HG03520 (cell line): ENCODE measurements at regions not wholly inside any gene's neighbourhood (a gene's known extent, or its start where the extent isn't known, plus 50 kb on each side); places are given as distances from the start of the nearest gene placed in this dataset.

Experiments used
- ATAC-seq: cut with Tn5 transposase; IDR thresholded peaks from one replicate; pipeline ENCODE4 v1.9.1; 2021; ENCODE audit warnings: mild to moderate bottlenecking, moderate library complexity; ENCODE audit not compliant: unreplicated experiment

DNA sequence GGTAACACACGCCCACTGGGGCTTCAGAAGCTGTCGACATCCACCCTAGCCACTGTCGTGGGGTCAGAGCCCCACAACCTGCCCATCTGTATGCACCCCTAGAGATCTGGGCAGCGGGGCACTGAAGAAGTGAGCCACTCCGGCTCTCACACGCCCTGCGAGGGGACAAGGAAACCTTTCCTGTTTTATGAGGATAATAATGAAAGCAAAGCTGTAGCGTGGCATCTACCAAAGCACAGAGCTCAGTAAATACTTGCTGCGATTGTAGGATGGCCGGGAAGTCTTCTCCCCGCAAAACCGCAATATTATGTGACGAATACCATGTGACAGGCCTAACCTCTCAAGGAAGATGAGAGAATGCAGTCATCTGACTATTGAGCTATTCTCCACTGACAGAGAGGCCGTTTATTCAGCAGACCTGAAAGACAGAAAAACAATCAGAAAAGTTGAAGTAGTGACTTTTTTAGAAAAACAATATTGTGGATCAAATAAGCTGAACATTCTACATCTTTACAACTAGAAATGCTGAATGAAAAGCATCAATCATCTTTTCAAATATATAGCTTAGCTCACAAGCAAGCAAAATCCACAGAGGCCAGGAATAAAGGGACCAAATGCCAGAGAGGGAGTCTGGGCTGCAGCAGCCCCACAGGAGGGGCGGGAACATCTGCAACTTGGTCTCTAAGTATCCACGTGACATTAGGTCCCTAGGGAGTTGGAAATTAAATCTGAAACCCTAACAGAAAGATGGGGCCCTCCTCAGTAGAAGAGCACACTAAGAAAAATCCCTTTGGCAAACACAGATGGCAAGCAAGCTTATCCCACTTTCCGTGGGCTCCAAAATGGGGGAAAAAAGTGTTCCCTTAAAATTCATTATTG is 207.8 kb downstream of the TTLL2 start:
- no peak for ATAC-seq

DNA sequence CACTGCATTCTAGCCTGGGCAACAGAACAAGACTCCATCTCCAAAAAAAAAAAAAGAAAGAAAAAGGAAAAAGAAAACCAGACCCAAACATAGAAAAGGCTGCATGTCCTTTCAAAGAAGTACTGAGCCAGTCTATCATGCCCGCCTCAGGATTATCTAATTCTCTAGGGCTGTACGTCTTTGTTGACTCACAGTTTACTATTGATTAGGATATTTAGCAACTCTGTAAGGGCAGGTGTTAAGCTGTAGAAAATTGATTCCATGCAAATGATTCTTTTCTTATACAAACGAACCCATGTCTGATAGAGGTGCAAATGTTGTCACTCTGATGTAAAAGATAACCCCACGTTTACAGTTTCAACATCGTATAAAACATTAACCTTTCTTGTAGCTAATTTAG is 209.0 kb downstream of the TTLL2 start:
- ATAC-seq = no peak

DNA sequence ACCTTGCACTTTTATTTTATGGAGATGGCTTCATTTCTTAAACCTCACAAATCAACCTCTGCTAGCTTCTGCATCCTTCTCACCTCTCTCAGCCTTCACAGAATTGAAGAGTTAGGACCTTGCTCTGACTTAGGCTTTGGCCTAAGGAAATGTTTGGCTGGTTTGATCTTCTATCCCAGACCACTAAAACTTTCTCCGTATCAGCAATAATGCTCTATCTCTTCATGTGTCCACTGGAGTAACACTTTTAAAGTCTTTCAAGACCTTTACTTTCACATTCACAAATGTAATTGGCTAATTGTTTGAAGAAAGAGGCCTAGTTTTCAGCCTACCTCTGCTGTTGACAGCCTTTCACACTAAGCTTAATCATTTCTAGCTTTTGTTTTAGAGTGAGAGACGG is 212.9 kb downstream of the TTLL2 start:
- ATAC-seq = no peak

DNA sequence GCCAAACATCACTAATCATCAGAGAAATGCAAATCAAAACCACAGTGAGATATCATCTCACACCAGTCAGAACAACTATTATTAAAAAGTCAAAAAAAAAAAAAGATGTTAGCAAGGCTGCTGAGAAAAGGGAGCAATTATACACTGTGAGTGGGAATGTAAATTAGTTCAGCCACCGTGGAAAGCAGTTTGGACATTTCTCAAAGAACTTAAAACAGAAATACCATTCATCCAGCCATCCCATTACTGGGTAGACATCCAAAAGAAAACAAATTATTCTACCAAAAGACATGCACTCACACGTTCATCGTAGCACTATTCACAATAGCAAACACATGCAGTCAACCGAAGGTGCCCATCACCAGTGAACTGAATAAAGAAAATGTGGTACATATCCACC is 213.9 kb downstream of the TTLL2 start:
- ATAC-seq = no peak

DNA sequence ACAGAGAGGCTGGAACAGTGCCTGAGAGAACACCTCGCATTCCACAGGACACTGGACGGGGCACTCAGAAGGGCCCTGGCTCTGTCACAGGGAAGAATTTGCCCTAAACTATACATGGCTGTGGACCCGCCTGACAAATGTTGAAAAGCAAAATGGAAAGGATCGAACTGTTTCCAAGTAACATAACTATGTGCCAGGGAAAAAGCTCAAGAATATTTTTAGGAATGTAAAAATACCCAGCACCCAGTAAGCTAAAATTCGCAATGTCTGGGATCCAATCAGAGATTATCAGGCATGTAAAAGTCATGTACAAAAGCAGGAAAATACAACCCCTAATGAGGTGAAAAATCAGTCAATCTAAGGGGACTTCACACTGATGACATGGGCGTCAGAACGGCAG is 215.9 kb downstream of the TTLL2 start:
- no peak for ATAC-seq

DNA sequence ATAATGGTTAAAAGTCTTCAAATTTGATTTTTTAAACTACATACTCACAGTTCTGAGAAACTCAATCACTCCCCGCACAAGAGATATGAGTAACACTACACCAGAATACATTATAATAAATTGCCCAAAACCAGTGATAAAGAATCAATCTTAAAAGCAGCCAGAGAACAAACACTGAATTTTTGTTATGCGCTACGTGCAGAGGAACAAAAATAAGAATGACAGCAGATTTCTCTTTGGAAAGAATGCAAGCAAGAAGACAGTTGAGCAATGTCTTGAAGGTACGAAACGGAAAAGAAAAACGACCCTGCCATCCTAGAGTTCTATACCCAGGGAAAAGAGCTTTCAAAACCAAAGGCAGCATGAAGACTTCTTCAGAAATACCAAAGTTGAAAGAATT is 216.7 kb downstream of the TTLL2 start:
- no peak for ATAC-seq

DNA sequence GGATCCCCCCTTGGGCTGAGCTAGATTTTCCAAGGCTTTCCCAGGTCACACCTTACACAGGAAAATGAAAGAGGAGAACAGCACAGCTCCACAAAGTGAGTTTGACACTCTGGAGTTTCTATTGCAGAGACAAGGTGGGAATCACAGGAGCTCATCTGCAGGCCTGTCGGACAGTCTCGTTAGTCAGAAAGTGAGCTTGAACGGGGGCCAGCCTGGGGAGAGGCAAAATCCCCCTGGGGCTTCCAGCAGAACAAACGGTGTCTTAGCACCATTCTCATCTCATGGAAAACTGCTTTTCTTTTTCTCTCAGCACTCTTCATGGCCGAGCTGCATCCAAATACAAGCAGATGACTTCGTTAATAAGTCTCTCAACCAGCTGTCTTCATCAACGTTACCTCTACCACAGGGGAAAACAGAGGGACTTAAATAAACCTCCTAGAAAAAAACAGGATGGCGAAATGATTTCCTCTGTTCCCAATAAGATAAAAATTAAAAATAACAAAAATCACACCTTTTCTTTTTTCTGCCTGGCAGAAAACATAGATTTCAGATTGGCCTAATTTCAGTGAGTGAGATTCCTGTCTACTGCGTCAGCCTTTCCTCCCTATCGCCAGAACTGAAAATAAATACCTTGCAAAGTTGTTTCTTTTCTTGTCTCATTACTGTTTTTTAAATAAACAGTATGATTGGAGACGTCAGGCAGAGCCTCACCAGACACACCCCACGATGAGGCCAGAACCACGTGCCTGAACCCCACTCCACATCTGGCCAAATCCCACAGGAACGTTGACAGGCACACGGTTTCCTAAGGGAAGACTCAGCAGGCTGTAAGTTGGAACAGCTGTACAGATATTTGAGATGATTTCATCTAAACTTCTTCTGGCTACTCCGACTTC is 219.0 kb downstream of the TTLL2 start:
- ATAC-seq = no peak

DNA sequence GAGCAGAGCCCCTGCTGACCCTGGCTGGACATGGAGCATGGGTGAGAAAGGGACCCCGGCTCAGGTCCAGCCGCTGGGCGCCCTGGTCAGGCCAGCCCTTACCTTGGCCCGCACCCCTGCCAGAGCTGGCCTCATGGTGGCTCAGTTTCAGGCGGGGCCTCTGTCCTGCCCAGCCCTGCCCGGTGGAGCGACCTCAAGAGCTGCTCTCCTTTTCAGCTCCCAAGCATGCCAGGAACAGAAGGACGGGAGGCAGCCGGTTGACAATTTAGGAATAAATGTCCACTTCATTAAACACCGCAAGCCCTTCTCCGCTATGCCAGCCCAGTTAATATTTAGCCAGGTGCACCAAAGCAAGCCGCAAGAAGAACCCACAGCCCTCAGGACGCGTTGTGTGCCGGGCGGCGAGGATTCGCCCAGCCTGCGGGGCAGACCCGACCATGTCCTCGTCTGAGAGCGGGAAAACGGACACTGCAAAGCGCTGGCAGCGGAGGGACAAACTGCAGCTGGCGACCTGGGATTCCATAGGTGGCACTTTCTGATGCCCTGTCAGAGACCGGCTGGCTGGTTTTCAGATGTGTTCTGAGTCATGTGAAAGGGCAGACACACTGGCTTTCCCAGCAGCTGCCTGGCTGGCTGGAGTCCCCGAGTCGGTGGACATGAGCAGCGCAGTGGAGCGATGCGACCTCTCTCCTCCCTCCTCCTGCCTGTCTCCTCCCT is 221.9 kb downstream of the TTLL2 start:
- no peak for ATAC-seq

DNA sequence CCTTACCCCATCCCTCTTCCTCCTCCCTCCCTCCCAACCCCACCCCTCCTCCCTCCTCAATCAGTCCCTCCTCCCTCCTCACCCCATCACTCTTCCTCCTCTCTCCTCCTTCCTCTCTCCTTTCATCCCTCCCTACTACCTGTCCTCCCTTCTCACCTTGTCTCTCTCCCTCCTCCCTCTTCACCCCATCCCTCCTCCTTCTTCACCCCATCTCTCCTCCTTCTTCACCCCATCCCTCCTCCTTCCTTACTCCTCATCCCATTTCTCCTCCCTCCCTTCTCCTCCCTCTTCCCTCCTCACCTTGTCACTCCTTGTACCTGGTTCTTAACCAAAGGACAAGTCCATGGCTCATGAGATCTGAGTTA is 222.4 kb downstream of the TTLL2 start:
- no peak for ATAC-seq

DNA sequence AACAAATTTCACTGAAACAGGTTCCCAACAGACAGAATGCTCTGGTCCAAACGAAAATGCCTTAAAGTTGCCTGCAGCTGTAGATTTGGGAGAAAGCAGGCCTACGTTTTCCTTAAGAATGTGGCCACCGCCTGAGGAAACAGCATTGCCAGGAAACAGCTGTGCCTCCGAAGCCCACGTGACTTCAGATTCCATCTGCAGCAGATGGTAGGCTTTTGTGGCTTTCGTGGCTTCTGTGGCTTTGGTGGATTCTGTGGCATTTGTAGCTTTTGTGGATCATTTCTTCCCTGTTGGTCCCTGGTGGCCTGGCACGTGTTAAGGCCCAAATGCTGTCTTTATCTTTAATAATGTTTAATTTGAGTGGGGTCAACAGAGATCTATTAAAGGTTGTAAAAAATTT is 222.9 kb downstream of the TTLL2 start:
- ATAC-seq = no peak

DNA sequence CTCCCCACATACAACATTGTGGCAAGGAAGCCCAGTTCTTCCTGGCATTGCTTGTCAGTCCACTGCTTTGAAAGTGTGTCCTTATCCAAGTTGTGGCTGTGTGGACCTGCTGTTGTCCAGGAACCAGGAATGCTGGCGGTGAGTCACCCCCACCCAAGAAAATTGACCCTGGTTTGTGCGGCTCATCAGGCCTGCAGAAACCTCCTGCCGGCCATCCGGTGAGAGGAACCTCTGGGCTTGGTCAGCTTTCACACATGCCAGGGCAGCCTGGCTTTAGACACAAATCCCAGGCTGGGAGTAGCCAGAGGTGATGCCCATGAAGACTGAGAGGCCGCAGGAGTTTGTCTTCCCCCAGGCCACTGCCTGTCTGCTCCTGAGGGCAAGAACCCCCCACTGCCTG is 223.6 kb downstream of the TTLL2 start:
- ATAC-seq = no peak

DNA sequence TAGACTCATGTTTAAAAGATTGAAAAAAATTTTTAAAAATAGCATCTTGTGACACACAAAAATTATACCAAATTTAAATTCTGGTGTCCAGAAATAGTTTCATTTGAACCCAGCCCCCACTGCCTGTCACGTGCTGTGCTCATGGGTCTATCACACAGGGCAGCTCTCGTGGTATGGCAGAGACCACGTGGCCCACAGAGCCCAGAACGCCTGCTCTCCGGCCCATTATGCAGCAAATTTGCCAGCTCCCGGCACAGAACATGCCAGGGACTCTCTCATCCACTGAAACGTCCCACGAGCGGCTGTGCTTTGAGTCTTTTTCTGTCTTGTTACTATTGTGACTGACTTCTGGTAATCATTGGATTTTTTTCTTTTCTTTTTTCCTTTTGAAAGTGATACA is 224.3 kb downstream of the TTLL2 start:
- no peak for ATAC-seq

DNA sequence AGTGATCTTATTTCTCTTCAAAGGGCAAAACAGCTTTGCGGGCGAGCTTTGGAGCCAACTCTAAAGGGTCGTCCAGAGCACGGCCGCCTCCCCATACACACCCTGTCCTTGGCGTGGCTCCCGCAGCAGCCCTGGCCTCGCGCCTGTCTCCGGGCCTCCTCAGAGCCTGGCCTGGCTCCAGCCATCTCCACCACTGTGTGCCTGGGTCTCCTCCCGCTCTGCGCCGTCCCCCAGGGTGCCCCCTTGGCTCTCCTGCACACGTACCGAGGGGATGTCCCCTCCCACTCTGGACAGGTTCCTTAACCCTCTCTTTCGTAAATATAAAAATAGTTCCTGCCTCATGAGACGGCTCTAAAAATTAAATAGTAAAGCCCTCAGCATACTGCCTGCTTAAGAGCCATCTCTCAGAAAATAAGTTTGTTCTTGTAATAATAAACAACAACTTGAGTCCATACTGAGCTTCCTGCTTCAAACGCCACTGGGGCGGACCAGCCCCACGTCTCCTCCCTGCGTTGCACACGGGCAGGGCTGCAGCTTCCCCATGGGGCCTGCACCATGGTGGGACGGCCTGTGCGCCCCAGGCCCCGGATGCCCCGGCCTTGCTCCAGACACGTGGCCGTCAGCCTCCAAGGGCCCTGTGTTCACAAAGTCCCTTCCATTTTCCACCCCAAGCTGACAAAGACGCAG is 226.2 kb downstream of the TTLL2 start:
- no peak for ATAC-seq

DNA sequence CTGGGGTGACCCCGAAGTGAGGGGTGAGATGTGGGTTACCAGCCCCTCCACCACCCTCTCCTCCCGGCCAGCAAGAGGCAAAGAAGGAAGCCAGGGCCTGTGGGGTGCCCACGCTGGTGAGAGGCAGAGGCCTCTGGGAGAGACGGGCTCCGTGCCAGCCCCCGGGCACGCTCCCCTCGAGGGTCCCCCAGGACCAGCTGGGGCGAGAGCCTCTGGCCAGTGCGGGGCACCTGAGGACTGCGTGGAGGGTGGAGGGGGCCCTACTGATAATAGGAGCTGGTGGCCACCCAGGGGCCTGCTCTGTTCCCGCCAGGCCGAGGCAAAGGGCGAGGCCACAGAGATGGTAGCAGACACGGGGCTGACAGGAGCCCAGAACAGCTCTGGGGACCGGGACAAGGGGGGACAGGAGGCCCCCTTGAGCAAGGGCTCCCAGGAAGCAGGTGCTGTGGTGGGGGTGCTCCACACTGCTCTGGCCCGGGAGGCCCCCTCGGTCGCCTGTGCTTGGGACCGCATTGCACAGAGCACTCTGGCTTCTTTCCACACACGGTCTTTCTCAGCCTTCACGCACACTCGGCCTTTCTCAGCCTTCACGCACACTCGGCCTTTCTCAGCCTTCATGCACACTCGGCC is 226.9 kb downstream of the TTLL2 start:
- no peak for ATAC-seq

DNA sequence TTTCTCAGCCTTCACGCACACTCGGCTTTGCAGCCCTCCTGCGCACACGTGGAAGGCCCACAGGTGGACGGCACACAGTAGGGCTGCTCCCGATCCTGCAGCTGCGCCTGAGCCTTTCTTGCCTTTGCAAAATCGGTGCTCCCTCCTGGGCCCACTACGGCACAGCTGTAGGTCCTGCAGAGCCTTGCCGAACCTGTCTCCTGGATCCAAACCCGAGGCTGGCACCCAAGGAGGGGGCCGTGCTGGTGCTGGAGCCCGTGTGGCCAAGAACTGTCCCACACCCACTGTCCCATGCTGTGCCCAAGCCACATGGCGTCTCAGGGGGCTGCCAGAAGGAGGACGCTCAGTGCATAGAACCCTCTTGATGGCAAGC is 227.4 kb downstream of the TTLL2 start:
- no peak for ATAC-seq

DNA sequence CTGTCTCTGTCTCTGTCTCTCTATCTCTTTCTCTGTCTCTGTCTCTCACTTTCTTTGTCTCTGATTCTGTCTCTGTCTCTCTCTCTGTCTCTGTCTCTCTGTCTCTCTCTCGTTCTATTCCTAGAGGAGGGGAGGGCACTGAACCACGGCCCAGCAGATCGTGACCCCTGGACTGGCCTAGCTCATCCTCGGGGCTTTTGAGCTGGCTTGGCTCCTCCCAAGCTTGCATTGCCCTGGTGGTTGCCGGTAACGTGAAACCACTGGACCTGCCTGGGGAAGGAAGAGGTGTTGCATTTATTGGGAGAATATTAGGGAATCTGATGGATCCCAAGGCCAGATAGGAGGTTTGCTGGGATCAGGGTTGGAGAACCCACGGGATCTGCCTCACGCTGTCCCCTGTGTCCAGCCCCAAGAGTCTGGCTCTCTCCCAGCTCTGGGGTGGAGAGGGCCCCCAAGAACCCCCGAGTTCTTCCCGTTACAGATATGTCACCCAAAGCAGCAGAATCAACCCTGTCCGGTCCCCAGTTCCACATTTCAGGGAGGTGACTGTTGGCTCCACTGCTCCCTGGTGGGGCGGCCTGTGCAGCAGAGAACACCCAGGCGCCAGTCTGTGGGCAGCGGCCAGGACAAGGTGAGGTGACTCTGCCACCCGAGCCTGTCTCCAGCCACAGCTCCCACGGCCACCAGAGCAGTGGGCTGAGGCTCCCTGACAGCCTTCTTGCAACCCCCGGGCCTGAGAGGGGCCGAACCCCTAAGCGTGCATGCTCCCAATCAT is 228.3 kb downstream of the TTLL2 start:
- ATAC-seq = no peak

DNA sequence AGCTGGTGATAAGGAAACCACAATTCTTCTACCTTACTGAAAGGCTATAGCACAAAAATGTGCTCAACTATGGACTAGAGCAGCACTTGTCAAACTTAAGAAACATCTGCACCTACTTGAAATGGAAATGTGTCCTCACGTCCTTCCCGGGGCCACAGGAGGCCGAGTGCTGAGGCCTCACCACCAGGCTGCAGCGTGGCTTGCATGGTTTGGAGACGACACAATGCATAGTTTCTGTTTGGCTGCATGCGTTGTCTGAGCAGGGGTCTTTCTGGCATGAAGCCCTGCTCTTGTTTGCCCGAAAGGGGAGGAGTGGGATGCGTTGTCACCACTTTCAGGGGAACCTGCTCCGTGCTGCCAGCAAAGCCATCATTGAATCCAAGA is 228.8 kb downstream of the TTLL2 start:
- no peak for ATAC-seq

DNA sequence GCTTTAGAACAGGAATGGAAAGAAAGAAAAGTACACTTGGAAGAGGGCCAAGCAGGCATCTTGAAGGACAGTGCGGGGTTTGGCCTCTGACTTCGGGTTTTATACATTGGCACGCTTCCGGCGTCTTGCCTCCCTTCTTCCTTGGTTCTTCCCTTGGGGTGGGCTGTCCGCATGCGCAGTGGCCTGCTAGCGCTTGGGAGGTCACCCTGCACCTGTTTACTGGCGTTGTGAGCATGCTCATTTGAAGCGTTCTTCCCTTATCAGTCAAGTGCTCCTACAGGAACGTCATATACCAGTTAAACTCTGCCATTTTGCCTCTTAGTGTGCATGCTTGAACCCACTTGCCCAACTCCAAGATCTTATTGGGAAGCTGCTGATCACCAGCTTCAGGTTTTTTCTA is 230.0 kb downstream of the TTLL2 start:
- ATAC-seq = no peak

DNA sequence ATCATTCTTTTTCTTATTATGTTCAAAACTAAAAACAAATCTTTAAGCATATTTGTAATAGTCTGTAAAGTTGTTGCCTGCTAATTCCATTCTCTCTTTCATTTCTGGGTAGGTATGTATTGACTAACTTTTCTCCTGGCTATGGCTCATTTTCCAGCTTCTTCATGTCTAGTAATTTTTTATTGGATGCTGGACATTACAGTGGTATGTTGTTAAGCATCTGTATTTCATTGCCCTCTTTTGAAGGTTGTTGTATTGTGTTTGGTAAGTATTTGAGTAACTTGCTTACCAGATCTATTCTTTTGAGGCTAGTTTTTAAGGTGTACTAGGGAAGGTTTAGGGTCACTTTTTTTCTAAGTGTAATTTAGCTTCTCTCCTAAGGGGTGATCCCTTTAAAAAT is 230.9 kb downstream of the TTLL2 start:
- no peak for ATAC-seq

DNA sequence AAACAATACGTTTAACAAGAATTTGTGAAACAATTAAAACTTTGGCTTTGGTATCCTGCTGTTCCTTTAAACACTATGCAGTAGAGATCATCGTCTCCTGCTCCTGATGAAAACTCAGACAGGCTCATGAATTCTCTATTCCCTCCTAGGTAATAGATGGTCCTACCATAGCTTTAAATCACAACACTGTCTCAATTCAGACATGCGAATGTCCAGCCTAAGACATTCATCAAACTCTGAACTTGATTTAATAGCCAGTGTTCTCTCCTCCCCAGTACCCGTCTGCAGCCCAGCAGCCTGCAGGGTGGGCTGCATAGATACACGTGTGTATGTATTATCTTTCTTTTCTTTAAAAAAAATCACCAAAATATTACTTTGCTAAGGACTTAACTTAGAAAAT is 232.8 kb downstream of the TTLL2 start:
- no peak for ATAC-seq
